Liver (tissue), 8 donors: ENCODE measurements at regions not wholly inside any gene's neighbourhood (a gene's known extent, or its start where the extent isn't known, plus 50 kb on each side); places are given as distances from the start of the nearest gene placed in this dataset.

Source experiments
- DNase-seq: peaks from one replicate; pipeline ENCODE4 v3.0.0-alpha.2; 2017; ENCODE audit warnings: low spot score
- H3K27ac ChIP-seq, 2 donors: one replicate each; pipeline ENCODE4 v1.7.0; 2013; ENCODE audit warnings: inconsistent platforms in 2 of 2, low read length in 2 of 2, control low read depth in 1 of 2, low read depth in 1 of 2, mild to moderate bottlenecking in 1 of 2
- H3K27me3 ChIP-seq, 4 donors: one replicate each; pipeline versions ENCODE4 v1.6.1 to v1.7.0; 2013; ENCODE audit warnings: low read length in 3 of 4, inconsistent platforms in 1 of 4, mild to moderate bottlenecking in 1 of 4, moderate library complexity in 1 of 4; ENCODE audit not compliant: control insufficient read depth in 4 of 4, insufficient read depth in 4 of 4
- H3K36me3 ChIP-seq, 4 donors: one replicate each; pipeline versions ENCODE4 v1.6.1 to v1.7.0; 2013; ENCODE audit warnings: low read length in 3 of 4, mild to moderate bottlenecking in 3 of 4, low read depth in 1 of 4, moderate library complexity in 1 of 4; ENCODE audit not compliant: control insufficient read depth in 4 of 4, insufficient read depth in 3 of 4
- H3K4me1 ChIP-seq, 4 donors: one replicate each; pipeline versions ENCODE4 v1.6.1 to v1.7.0; 2013; ENCODE audit warnings: low read length in 3 of 4, mild to moderate bottlenecking in 3 of 4, moderate library complexity in 1 of 4; ENCODE audit not compliant: control insufficient read depth in 4 of 4, insufficient read depth in 4 of 4
- H3K4me3 ChIP-seq, 3 donors: one replicate each; pipeline versions ENCODE4 v1.6.1 to v1.7.0; 2013; ENCODE audit warnings: low read length in 3 of 3, control low read depth in 1 of 3, low read depth in 1 of 3, mild to moderate bottlenecking in 1 of 3
- H3K9ac ChIP-seq, 2 donors: one replicate each; pipeline ENCODE4 v1.7.0; 2013; ENCODE audit warnings: low read length in 2 of 2, mild to moderate bottlenecking in 2 of 2, moderate library complexity in 2 of 2, control low read depth in 1 of 2, low read depth in 1 of 2
- H3K9me3 ChIP-seq, 4 donors: one replicate each; pipeline versions ENCODE4 v1.6.1 to v1.7.0; 2013; ENCODE audit warnings: low read length in 3 of 4; ENCODE audit not compliant: control insufficient read depth in 4 of 4
- EGR1 ChIP-seq, 2 donors: IDR thresholded peaks; 2 replicates each; pipeline ENCODE4 v1.6.1; 2016 to 2018; ENCODE audit warnings: antibody characterized with exemption in 2 of 2, low read depth in 2 of 2
- FOXA1 ChIP-seq: IDR thresholded peaks from 2 replicates; pipeline ENCODE4 v1.6.1; 2016; ENCODE audit warnings: antibody characterized with exemption
- FOXA2 ChIP-seq: IDR thresholded peaks from 2 replicates; pipeline ENCODE4 v1.6.1; 2016; ENCODE audit warnings: antibody characterized with exemption
- GABPA ChIP-seq, 2 donors: IDR thresholded peaks in 1 of 2; conservative IDR thresholded peaks in 1 of 2; 2 replicates each; pipeline ENCODE4 v1.6.1; 2016; ENCODE audit warnings: antibody characterized with exemption in 2 of 2, mild to moderate bottlenecking in 1 of 2, moderate library complexity in 1 of 2
- HNF4A ChIP-seq, 2 donors: conservative IDR thresholded peaks; 2 replicates each; pipeline ENCODE4 v1.6.1; 2016; ENCODE audit warnings: antibody characterized with exemption in 2 of 2, mild to moderate bottlenecking in 2 of 2
- HNF4G ChIP-seq: IDR thresholded peaks from 2 replicates; pipeline ENCODE4 v1.6.1; 2016; ENCODE audit warnings: antibody characterized with exemption
- JUND ChIP-seq, 2 donors: IDR thresholded peaks; 2 replicates each; pipeline ENCODE4 v1.6.1; 2016; ENCODE audit warnings: antibody characterized with exemption in 2 of 2
- NR2F2 ChIP-seq: IDR thresholded peaks from 2 replicates; pipeline ENCODE4 v1.6.1; 2016; ENCODE audit warnings: antibody characterized with exemption
- RAD21 ChIP-seq, 2 donors: IDR thresholded peaks; 2 replicates each; pipeline ENCODE4 v1.6.1; 2016; ENCODE audit warnings: antibody characterized with exemption in 2 of 2, mild to moderate bottlenecking in 2 of 2
- RXRA ChIP-seq, 2 donors: IDR thresholded peaks; 2 replicates each; pipeline ENCODE4 v1.6.1; 2017 to 2018; ENCODE audit warnings: antibody characterized with exemption in 2 of 2, mild to moderate bottlenecking in 1 of 2
- SP1 ChIP-seq: IDR thresholded peaks from 2 replicates; pipeline ENCODE4 v1.6.1; 2018; ENCODE audit warnings: antibody characterized with exemption, mild to moderate bottlenecking
- TAF1 ChIP-seq: conservative IDR thresholded peaks from 2 replicates; pipeline ENCODE4 v1.6.1; 2016; ENCODE audit warnings: antibody characterized with exemption, mild to moderate bottlenecking
- YY1 ChIP-seq: IDR thresholded peaks from 2 replicates; pipeline ENCODE4 v1.6.1; 2016; ENCODE audit warnings: antibody characterized with exemption, mild to moderate bottlenecking
- WGBS: extraction: QIAGEN DNeasy Blood & Tissue Kit; methylation state at CpG from one replicate; pipeline ENCODE4 v1.1.7; 2013; 5-methylcytosine and 5-hydroxymethylcytosine counted together
- TF ChIP-seq, protein P1 (sequence below): fragments of 150-350 bp; IDR thresholded peaks from 2 replicates; pipeline ENCODE4 v1.5.1; 2017; ENCODE audit warnings: improper control_type of control experiment, low read depth, low read length; ENCODE audit not compliant: missing input control
- TF ChIP-seq, protein P2 (sequence below): IDR thresholded peaks from 2 replicates; pipeline ENCODE4 v1.6.1; 2016; ENCODE audit warnings: antibody characterized with exemption
- TF ChIP-seq, protein P3 (sequence below): IDR thresholded peaks from 2 replicates; pipeline ENCODE4 v1.6.1; 2016; ENCODE audit warnings: antibody characterized with exemption, mild to moderate bottlenecking
- TF ChIP-seq, protein P4 (sequence below): IDR thresholded peaks from 2 replicates; pipeline ENCODE4 v1.6.1; 2016; ENCODE audit warnings: antibody characterized with exemption
- TF ChIP-seq, protein P5 (sequence below): IDR thresholded peaks from 2 replicates; pipeline ENCODE4 v1.6.1; 2016; ENCODE audit warnings: antibody characterized with exemption
- donor health status: healthy.
- donor health status: healthy.
- donor health status: healthy.
- donor health status: healthy.
- donor health status: healthy.

DNA sequence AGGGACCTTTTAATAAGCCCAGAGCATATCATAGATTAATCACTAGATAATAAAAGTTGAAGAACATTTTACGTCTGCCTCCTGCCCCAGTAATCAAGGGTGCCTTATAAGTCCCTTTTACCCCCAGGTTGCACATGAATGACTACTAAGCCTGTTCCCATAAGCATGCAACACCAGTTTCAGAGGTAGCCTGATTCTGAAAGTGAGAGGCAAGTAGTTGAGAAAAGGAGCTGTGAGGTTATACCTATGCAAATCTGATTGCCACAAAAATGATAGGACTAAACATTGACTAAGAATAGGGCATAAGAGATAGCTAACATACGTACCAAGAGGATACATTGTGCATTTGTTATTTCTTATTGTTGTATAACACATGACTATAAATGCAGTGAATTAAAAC lies 681.9 kb downstream of the ISL1 start:
- peaks cover 0 to 7% (median 1%) of the 10 kb centered on the region in 4 donors for H3K9me3 ChIP-seq
- no peaks in the 10 kb centered on the region for H3K36me3 ChIP-seq
- no peak for DNase-seq
- WGBS, result 86% methylated on average over 2 of the region's 2 CpGs
- H3K4me1 ChIP-seq, result no peaks in the 10 kb centered on the region
- H3K4me3 ChIP-seq, result no peak overlapping the region
- no peaks in the 10 kb centered on the region for H3K27me3 ChIP-seq
- TF ChIP-seq, protein P1, sequence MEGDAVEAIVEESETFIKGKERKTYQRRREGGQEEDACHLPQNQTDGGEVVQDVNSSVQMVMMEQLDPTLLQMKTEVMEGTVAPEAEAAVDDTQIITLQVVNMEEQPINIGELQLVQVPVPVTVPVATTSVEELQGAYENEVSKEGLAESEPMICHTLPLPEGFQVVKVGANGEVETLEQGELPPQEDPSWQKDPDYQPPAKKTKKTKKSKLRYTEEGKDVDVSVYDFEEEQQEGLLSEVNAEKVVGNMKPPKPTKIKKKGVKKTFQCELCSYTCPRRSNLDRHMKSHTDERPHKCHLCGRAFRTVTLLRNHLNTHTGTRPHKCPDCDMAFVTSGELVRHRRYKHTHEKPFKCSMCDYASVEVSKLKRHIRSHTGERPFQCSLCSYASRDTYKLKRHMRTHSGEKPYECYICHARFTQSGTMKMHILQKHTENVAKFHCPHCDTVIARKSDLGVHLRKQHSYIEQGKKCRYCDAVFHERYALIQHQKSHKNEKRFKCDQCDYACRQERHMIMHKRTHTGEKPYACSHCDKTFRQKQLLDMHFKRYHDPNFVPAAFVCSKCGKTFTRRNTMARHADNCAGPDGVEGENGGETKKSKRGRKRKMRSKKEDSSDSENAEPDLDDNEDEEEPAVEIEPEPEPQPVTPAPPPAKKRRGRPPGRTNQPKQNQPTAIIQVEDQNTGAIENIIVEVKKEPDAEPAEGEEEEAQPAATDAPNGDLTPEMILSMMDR, result no peak
- TF ChIP-seq GABPA (IDR thresholded peaks at IDR 0.05 in 1 of 2, conservative IDR thresholded peaks at IDR 0.05 in 1 of 2) (no peak), RAD21 (IDR thresholded peaks at IDR 0.05) (no peak), JUND (IDR thresholded peaks at IDR 0.05) (no peak), SP1 (no peak), HNF4A (conservative IDR thresholded peaks at IDR 0.05) (no peak), RXRA (IDR thresholded peaks at IDR 0.05) (no peak), FOXA2 (no peak), TAF1 (no peak), YY1 (no peak), FOXA1 (no peak), NR2F2 (no peak)
- TF ChIP-seq, protein P2, sequence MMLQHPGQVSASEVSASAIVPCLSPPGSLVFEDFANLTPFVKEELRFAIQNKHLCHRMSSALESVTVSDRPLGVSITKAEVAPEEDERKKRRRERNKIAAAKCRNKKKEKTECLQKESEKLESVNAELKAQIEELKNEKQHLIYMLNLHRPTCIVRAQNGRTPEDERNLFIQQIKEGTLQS, result no peak
- TF ChIP-seq, protein P3, sequence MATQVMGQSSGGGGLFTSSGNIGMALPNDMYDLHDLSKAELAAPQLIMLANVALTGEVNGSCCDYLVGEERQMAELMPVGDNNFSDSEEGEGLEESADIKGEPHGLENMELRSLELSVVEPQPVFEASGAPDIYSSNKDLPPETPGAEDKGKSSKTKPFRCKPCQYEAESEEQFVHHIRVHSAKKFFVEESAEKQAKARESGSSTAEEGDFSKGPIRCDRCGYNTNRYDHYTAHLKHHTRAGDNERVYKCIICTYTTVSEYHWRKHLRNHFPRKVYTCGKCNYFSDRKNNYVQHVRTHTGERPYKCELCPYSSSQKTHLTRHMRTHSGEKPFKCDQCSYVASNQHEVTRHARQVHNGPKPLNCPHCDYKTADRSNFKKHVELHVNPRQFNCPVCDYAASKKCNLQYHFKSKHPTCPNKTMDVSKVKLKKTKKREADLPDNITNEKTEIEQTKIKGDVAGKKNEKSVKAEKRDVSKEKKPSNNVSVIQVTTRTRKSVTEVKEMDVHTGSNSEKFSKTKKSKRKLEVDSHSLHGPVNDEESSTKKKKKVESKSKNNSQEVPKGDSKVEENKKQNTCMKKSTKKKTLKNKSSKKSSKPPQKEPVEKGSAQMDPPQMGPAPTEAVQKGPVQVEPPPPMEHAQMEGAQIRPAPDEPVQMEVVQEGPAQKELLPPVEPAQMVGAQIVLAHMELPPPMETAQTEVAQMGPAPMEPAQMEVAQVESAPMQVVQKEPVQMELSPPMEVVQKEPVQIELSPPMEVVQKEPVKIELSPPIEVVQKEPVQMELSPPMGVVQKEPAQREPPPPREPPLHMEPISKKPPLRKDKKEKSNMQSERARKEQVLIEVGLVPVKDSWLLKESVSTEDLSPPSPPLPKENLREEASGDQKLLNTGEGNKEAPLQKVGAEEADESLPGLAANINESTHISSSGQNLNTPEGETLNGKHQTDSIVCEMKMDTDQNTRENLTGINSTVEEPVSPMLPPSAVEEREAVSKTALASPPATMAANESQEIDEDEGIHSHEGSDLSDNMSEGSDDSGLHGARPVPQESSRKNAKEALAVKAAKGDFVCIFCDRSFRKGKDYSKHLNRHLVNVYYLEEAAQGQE, result no peak
- TF ChIP-seq, protein P4, sequence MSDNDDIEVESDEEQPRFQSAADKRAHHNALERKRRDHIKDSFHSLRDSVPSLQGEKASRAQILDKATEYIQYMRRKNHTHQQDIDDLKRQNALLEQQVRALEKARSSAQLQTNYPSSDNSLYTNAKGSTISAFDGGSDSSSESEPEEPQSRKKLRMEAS, result no peak
- H3K27ac ChIP-seq, result no peak overlapping the region
- H3K9ac ChIP-seq, result no peak overlapping the region

DNA sequence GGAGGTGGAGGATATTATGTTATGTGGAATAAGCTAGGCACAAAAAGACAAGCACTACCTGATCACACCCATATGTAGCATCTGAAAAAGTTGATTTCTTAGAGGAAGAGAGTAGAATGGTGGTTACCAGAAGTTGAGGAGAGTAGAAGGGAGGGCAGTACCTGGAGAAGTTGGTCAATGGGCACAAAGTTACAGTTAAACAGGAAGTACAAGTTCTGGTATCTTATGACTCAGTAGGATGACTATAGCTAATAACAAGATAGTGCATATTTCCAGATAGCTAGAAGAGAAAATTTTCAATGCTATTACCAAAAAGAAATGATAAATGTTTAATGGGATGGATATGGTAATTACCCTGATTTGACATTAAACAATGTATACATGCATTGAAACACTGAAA lies 686.7 kb downstream of the ISL1 start:
- DNase-seq, result no peak
- no peaks in the 10 kb centered on the region for H3K36me3 ChIP-seq
- no peaks in the 10 kb centered on the region for H3K27me3 ChIP-seq
- H3K9ac ChIP-seq, result no peak overlapping the region
- no peak for TF ChIP-seq JUND (IDR thresholded peaks at IDR 0.05)
- TF ChIP-seq, protein P2, result no peak
- no peak for TF ChIP-seq EGR1 (IDR thresholded peaks at IDR 0.05; ENCODE audit: low read depth in 2 of 2)
- TF ChIP-seq NR2F2, result no peak
- TF ChIP-seq, protein P4, result no peak
- TF ChIP-seq YY1, result no peak
- no peak for TF ChIP-seq FOXA2
- TF ChIP-seq, protein P5, sequence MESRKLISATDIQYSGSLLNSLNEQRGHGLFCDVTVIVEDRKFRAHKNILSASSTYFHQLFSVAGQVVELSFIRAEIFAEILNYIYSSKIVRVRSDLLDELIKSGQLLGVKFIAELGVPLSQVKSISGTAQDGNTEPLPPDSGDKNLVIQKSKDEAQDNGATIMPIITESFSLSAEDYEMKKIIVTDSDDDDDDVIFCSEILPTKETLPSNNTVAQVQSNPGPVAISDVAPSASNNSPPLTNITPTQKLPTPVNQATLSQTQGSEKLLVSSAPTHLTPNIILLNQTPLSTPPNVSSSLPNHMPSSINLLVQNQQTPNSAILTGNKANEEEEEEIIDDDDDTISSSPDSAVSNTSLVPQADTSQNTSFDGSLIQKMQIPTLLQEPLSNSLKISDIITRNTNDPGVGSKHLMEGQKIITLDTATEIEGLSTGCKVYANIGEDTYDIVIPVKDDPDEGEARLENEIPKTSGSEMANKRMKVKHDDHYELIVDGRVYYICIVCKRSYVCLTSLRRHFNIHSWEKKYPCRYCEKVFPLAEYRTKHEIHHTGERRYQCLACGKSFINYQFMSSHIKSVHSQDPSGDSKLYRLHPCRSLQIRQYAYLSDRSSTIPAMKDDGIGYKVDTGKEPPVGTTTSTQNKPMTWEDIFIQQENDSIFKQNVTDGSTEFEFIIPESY, result no peak
- no peak for TF ChIP-seq SP1
- TF ChIP-seq HNF4G, result no peak
- no peak for TF ChIP-seq HNF4A (conservative IDR thresholded peaks at IDR 0.05)
- no peak for TF ChIP-seq RXRA (IDR thresholded peaks at IDR 0.05)
- TF ChIP-seq, protein P3, result no peak
- TF ChIP-seq GABPA (IDR thresholded peaks at IDR 0.05 in 1 of 2, conservative IDR thresholded peaks at IDR 0.05 in 1 of 2), result no peak
- no peak overlapping the region for H3K4me3 ChIP-seq
- peaks cover 0 to 7% (median 1%) of the 10 kb centered on the region in 4 donors for H3K9me3 ChIP-seq
- H3K27ac ChIP-seq, result no peak overlapping the region
- H3K4me1 ChIP-seq, result no peaks in the 10 kb centered on the region
